Spleen (tissue), 7 donors: ENCODE measurements at regions not wholly inside any gene's neighbourhood (a gene's known extent, or its start where the extent isn't known, plus 50 kb on each side); places are given as distances from the start of the nearest gene placed in this dataset.

Source experiments
- CTCF ChIP-seq, 11 experiments: fragments of 200-600 bp in 7 of 11; fragments of 450-650 bp in 4 of 11; sonication (generic) in 4 of 11; IDR thresholded peaks in 8 of 11; conservative IDR thresholded peaks in 3 of 11; 1 replicate in 7 of 11; 2 replicates in 4 of 11; pipeline versions ENCODE4 v1.4.0 to v1.8.0; 2016 to 2021; ENCODE audit warnings: antibody characterized with exemption in 11 of 11, inconsistent platforms in 4 of 11, mild to moderate bottlenecking in 1 of 11
- POLR2A ChIP-seq, 3 donors: fragments of 450-650 bp; IDR thresholded peaks; one replicate each; pipeline ENCODE4 v1.5.1; 2017; ENCODE audit warnings: antibody characterized with exemption in 3 of 3, mild to moderate bottlenecking in 1 of 3
- POLR2AphosphoS5 ChIP-seq, 3 donors: sonication (generic); formaldehyde crosslinking; IDR thresholded peaks; one replicate each; pipeline ENCODE4 v1.5.1; 2017; ENCODE audit warnings: antibody characterized with exemption in 3 of 3
- donor health status: DM: no; HTN: no; CAD: no; lungs with moderate emphysema.
- donor health status: DM: no; HTN: no; CAD: no.
- donor health status: DM: no; HTN: no; CAD: no.

GRCh38 chr2:3956892-3957291, 253.5 kb downstream of the DCDC2C start:
- TF ChIP-seq CTCF (IDR thresholded peaks at IDR 0.05 in 8 of 11, conservative IDR thresholded peaks at IDR 0.05 in 3 of 11) = no peak
- no peak for TF ChIP-seq POLR2A (IDR thresholded peaks at IDR 0.05)
- no peak for TF ChIP-seq POLR2AphosphoS5 (IDR thresholded peaks at IDR 0.05)
